RPMI8226 (cell line): ENCODE measurements at regions not wholly inside any gene's neighbourhood (a gene's known extent, or its start where the extent isn't known, plus 50 kb on each side); places are given as distances from the start of the nearest gene placed in this dataset.

ENCODE experiments used
- DNase-seq: peaks from one replicate; pipeline ENCODE4 v3.0.0-alpha.2; 2015

DNA sequence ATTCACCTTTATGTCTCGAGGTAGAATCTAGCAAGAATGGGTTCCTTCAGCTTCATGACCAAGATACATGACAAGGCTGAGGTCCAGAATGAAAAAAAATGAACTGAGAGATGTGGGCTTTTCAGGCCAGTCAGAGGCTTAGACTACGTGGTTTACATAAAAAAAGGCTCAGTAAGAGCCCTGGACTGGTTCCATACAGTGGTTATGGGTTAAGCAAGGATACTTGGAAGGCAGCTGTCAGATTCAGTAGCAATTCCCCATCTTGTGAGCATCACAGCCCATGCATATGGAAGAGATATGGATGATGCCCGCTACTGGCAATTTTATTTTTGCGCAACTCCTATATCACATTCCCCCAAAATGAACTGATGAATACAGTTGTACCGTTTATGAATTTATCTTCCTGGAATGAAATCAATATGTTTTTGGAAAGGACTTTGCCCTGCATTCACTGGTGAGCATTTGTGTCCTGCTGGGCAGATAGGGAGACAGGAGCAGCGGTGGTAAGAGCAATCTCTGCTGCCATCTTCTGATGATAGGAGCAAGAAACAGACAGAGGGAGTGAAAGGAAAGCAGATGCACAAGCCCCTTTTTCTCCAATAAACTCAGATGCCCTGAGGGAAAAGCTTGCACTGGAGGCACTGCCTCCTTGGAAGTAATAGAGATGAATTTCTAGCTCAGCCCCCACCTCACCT lies 280.4 kb downstream of the GALC start:
- DNase-seq, result no peak

DNA sequence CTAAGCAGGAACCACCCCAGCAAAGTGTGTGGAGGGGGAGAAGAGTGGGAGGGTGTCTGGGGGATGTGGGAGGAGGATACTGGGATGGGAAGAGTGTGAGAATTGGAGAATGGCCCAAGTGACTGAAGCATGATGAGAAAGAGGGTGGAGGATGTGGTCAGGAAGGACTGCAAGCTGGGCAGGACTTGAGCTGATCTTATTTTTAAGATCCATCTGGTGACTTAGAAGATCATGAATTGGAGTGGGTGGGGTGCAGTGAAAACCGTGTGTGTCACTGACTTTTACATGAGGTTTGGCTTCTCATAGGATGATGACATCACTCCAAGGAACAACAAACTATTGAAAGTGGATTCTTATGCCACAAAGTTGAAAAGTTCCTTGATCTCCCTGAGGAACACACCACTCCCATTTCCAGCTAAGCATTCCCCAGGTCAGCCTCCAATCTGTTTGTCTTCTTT lies 287.5 kb downstream of the GALC start:
- no peak for DNase-seq

- no peak for DNase-seq
These were observed 294.5 kb downstream of the GALC start for GRCh38 chr14:87698481-87698880.

DNA sequence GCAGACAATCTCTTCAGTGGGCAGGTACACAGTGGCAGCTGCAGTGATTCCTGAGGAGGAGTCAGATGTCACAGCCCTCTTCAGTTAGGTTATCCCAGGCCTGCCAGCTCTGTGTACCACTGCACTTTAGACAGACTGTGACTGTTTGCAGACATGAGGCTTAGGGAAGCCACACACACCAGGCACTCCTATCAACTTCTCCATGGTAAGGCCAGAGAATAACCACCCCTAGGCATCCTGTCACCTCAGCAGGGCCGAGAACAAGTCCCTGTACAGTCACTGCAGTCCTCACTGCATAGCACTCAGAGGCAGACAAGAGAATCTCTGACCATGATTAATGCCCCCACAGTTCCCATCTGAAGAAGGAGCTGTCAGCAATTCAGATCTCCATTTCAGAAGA lies 296.5 kb downstream of the GALC start:
- DNase-seq, result no peak

DNA sequence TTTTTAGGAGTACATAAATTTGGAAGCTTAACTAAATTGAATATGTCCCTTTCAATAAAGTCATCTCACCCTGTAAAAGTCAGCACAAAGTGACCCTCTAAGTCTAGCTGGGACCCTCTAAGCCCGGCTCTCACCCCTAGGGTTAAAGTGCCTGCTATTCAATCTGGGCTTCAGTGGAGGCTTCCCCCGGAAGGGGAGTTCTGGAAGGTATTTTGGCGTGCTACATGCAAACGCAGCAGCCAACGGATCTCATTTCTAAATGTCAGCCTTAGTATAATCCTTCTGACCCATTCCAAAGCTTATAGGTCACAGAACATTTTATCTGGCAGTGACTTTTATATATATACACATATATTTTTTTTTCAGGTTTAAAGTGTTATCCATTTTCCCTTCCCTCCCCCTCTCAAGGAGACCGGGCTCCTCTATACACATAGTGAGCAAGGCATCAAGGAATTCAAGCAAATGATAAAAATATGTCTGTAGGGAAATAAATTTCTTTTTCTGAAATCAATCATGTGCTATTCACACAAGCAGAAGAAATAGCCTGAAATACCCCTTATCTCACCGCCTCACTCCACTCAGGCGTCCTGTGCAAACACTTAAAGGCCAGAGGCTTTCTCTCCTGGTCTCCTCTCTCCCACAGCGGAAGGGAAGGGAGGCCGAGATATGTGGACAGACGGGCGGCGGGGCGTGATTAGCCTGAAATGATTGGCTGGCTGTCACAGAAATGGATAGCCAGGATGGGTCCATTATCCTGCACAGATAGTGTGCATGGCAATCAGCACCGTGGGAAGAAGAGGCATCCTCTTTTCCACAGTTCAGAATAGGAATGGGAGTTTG lies 301.7 kb downstream of the GALC start:
- no peak for DNase-seq

- no peak for DNase-seq
These were observed 302.8 kb downstream of the GALC start for GRCh38 chr14:87690076-87690613.

DNA sequence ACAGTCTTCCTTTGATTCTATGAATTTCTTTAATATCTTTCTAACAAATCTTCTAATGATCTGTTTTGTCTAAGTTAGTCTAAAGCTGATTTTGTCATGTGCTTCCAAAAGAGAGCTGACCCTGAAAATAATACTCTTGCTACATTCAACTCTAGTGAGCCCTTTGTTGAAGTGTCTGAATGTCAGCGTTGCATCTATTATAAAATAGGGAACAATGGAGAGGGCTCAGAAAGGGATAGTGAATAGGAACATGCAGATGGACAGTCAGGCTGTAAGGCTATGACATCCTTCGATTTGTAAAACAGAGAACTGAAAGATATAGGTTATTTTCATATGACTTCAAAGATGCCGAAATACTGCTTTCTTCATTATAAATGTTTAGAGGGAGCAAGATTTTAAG lies 304.5 kb downstream of the GALC start:
- DNase-seq, result no peak

- no peak for DNase-seq
These were observed 305.6 kb downstream of the GALC start for GRCh38 chr14:87687420-87687819.

DNA sequence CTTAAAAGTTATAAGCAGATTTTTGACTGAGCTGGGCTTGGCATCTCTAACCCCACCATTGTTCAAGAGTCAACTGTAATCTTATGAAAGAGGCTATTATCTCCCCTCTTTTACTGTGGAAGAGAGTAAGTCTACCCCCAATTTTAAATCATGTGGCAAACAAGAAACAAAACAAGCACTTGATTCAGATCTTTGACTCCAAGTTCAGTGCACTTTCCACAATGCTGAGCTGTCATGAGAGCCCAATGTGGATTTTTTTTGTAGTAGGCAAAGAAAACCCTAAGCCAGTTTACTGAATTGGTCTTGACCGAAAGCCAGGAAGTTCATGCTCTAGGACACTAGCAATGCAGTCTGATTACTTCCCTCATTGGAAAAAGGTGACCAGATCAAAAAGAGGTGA lies 306.2 kb downstream of the GALC start:
- no peak for DNase-seq

DNA sequence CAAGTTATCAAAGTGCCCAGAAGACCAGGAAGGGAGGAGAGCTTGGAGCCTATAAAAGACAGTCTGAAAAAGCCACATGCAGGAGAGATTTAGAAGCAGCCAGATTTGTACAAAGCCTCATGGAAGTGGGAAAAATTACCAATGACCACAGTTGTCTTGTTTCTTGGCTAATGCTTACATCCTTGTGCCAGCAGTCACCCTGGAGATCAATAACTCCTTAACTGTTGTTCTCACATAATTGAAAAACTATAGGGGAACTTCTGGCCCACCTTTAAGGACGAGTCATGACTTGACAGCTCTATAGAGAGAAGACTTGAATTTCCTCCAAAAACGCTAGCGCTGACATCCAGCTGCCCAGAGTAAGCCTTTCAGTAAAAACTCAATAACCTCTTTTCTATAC lies 313.1 kb downstream of the GALC start:
- DNase-seq, result no peak

- no peak for DNase-seq
These were observed 314.4 kb downstream of the GALC start for GRCh38 chr14:87678624-87679023.

GRCh38 chr14:87676814-87677437 lies 316.1 kb downstream of the GALC start:
- DNase-seq, result no peak

DNA sequence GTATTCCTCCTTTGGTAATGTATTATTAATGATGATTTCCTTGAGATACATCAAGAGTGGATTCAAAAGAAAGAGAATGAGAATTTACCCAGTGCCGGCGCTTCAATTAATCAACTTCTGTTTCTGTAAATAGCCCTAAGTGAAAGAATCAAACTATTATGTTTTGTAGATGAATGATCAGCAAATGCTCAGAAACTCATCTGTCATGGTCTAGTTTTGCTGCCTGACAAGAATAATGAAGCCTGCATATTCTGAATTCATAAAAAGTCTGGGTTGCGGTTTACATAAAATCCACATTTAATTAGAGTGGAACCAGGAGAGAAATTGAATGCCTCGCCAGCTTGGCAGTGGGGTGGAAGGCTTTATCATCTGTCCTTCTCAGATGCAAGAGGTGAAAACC lies 325.3 kb downstream of the GALC start:
- DNase-seq, result no peak

GRCh38 chr14:87656315-87656714 lies 336.7 kb downstream of the GALC start:
- DNase-seq, result no peak

GRCh38 chr14:87652278-87652677 lies 340.7 kb downstream of the GALC start:
- DNase-seq, result no peak

GRCh38 chr14:87644689-87645088 lies 348.3 kb downstream of the GALC start:
- DNase-seq, result no peak

- DNase-seq, result no peak
These were observed 350.0 kb downstream of the GALC start for GRCh38 chr14:87643005-87643404.

- no peak for DNase-seq
These were observed 352.4 kb downstream of the GALC start for GRCh38 chr14:87640553-87640952.

- DNase-seq, result no peak
These were observed 354.8 kb downstream of the GALC start for GRCh38 chr14:87638196-87638595.

DNA sequence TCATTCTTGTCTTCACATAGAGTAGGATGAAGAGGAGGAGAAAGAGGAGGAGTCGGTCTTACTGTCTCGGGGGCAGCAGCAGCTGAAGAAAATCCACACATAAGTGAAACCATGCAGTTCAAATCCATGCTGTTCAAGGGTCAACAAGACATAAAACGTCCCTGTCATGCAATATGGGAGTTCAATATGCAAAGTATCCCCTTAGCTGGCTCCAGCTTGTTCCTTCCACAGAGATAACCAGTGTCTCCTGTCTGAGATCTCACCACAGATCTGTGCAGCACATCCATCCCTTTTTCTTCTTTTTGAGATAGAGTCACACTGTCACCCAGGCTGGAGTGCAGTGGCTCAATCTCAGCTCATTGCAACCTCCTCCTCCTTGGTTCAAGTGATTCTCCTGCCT lies 357.5 kb downstream of the GALC start:
- DNase-seq, result no peak

DNA sequence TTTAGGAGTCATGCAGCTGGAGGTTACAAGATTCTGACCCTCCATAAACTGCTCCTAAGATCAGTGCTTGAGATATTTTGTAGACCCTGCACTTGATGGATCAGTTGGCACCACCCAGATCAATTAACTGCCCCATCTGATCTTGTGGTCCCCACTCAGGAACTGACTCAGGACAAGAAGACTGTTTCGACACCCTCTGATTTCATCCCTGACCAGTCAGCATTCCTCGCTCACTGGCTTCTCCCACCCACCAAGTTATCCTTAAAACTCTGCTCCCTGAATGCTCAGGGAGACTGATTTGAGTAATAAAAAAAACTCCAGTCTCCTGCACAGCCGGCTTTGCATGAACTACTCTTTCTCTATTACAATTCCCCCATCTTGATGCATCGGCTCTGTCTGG lies 360.2 kb downstream of the GALC start:
- DNase-seq, result no peak

DNA sequence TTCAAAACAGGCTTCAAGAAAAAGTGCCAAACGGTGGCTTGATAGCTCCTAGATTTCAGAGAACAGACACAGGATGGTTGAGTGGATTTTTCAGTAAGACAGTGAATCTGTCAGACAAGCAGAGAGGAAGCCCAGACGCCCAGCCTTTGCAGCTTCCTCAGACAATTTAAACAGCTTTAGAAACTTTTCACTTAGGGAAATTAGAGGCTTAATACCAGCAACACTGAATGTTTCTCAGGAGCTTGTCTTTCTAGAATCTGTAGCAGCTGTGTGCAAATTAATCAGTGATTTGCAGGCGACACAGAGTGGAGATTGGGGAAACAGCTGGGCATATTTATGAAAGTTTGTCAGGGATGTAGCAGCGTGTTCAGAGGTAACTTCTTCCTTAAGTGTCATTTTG lies 362.1 kb downstream of the GALC start:
- no peak for DNase-seq

- DNase-seq, result no peak
These were observed 363.2 kb downstream of the GALC start for GRCh38 chr14:87629788-87630187.

DNA sequence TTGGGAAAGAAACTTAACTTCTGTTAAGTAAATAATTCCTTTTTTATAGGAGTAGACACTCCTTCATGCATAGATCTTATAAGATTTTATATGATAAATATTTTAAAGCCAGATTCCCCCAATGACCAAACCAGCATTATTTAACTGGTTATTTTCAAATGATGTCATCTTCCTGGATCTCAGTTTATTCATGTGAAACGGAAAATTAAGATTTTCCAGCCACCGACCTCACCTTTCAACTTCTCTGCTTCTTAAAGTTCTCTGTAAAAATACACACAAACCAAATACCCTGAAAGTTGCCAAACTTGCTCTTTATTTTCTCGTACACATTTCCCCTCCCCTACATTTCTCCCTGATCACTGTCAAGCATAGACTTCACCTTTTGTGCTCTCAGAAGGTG lies 364.2 kb downstream of the GALC start:
- no peak for DNase-seq
